IMR-90 (cell line): ENCODE measurements at regions not wholly inside any gene's neighbourhood (a gene's known extent, or its start where the extent isn't known, plus 50 kb on each side); places are given as distances from the start of the nearest gene placed in this dataset.
"Not testable (repeated sequence)": the region's sequence is repeated elsewhere in the genome, so short reads cannot be mapped to it uniquely, and the experiment has no call there.

ENCODE experiments used
- ATAC-seq: fragments of 200-7000 bp; cut with Tn5 transposase; 2 replicates; pipeline ENCODE4 v1.9.1; 2020; ENCODE audit warnings: low read depth, mild to moderate bottlenecking, moderate library complexity
- BruUV-seq: library from RNA; stranded (reverse); fragments of 400-500 nt; replicated peaks from 2 replicates; lab custom pipeline; 2021; lab: Mats Ljungman, UMichigan
- CTCF ChIA-PET: fragments of 300-600 bp; formaldehyde crosslinking; extraction: SDS; loops from one replicate; lab custom pipeline; 2021; ENCODE audit warnings: antibody characterized with exemption; lab: Yijun Ruan, JAX
- POLR2A ChIA-PET: fragments of 300-600 bp; sonication (Branson Sonifier 250); formaldehyde crosslinking; loops from one replicate; lab custom pipeline; 2022; ENCODE audit warnings: antibody characterized with exemption; ENCODE audit not compliant: unreplicated experiment; lab: Charles Lee
- DNase-seq: peaks from one replicate; pipeline ENCODE4 v3.0.0; 2013
- H2AFZ ChIP-seq: replicated peaks from 2 replicates; pipeline ENCODE3; 2013; ENCODE audit warnings: low read length, mild to moderate bottlenecking; ENCODE audit not compliant: poor library complexity
- H2AK5ac ChIP-seq: 2 replicates; pipeline ENCODE4 v1.6.1; 2013; ENCODE audit warnings: low read depth, low read length, inconsistent platforms
- H2AK9ac ChIP-seq: replicated peaks from 2 replicates; pipeline ENCODE3; 2013; ENCODE audit warnings: mild to moderate bottlenecking, low read depth, low read length, moderate library complexity; ENCODE audit not compliant: poor library complexity
- H2BK120ac ChIP-seq: 2 replicates; pipeline ENCODE4 v1.6.1; 2013; ENCODE audit warnings: low read depth, low read length, inconsistent platforms
- H2BK15ac ChIP-seq: 3 replicates; pipeline ENCODE4 v1.6.1; 2013; ENCODE audit warnings: low read depth, low read length, inconsistent platforms
- H2BK20ac ChIP-seq: 2 replicates; pipeline ENCODE4 v1.6.1; 2013; ENCODE audit warnings: low read depth, mild to moderate bottlenecking, inconsistent platforms, low read length, moderate library complexity
- H2BK5ac ChIP-seq: 2 replicates; pipeline ENCODE4 v1.6.1; 2013; ENCODE audit warnings: mild to moderate bottlenecking, low read depth, low read length, inconsistent platforms; ENCODE audit not compliant: poor library complexity, severe bottlenecking
- H3K14ac ChIP-seq: replicated peaks from 2 replicates; pipeline ENCODE4 v1.6.1; 2013; ENCODE audit warnings: low read depth, low read length, inconsistent platforms
- H3K18ac ChIP-seq: 2 replicates; pipeline ENCODE4 v1.6.1; 2013; ENCODE audit warnings: low read depth, low read length, control low read depth
- H3K23ac ChIP-seq: 2 replicates; pipeline ENCODE4 v1.6.1; 2013; ENCODE audit warnings: low read depth, low read length, inconsistent platforms
- H3K27ac ChIP-seq: 2 replicates; pipeline ENCODE4 v1.5.1; 2013; ENCODE audit warnings: mild to moderate bottlenecking, control low read depth, low read length; ENCODE audit not compliant: insufficient read depth
- H3K27me3 ChIP-seq: 2 replicates; pipeline ENCODE4 v1.6.1; 2013; ENCODE audit warnings: low read length; ENCODE audit not compliant: control insufficient read depth, insufficient read depth
- H3K36me3 ChIP-seq: 2 replicates; pipeline ENCODE4 v1.6.1; 2013; ENCODE audit warnings: low read length, mixed read lengths; ENCODE audit not compliant: control insufficient read depth, insufficient read depth
- H3K4ac ChIP-seq: 2 replicates; pipeline ENCODE4 v1.6.1; 2013; ENCODE audit warnings: low read depth, low read length, inconsistent platforms
- H3K4me1 ChIP-seq: 2 replicates; pipeline ENCODE4 v1.6.1; 2013; ENCODE audit warnings: low read length, mixed read lengths; ENCODE audit not compliant: control insufficient read depth, insufficient read depth
- H3K4me2 ChIP-seq: 2 replicates; pipeline ENCODE4 v1.6.1; 2013; ENCODE audit warnings: low read depth, mild to moderate bottlenecking, control low read depth, low read length, moderate library complexity
- H3K4me3 ChIP-seq: 2 replicates; pipeline ENCODE4 v1.5.1; 2013; ENCODE audit warnings: low read depth, mild to moderate bottlenecking, control low read depth, low read length, moderate library complexity; ENCODE audit not compliant: insufficient read depth
- H3K56ac ChIP-seq: 2 replicates; pipeline ENCODE4 v1.6.1; 2013; ENCODE audit warnings: low read length, inconsistent platforms; ENCODE audit not compliant: insufficient read depth; ENCODE audit errors: extremely low read depth
- H3K79me1 ChIP-seq, 2 experiments: 2 replicates each; pipeline ENCODE4 v1.6.1; 2013; ENCODE audit warnings: low read length in 2 of 2, inconsistent platforms in 1 of 2, low read depth in 1 of 2
- H3K9ac ChIP-seq: 2 replicates; pipeline ENCODE4 v1.6.1; 2013; ENCODE audit warnings: low read depth, low read length, control low read depth
- H3K9me1 ChIP-seq: 2 replicates; pipeline ENCODE4 v1.6.1; 2013; ENCODE audit warnings: low read length, inconsistent platforms; ENCODE audit not compliant: insufficient read depth
- H3K9me3 ChIP-seq: 2 replicates; pipeline ENCODE4 v1.6.1; 2013; ENCODE audit warnings: low read length; ENCODE audit not compliant: control insufficient read depth, insufficient read depth
- H4K20me1 ChIP-seq: 2 replicates; pipeline ENCODE4 v1.6.1; 2013; ENCODE audit warnings: low read length, inconsistent platforms; ENCODE audit not compliant: insufficient read depth
- H4K5ac ChIP-seq: 2 replicates; pipeline ENCODE4 v1.6.1; 2013; ENCODE audit warnings: mild to moderate bottlenecking, low read depth, low read length, control low read depth
- H4K8ac ChIP-seq, 2 experiments: 2 replicates each; pipeline ENCODE4 v1.6.1; 2013; ENCODE audit warnings: low read depth in 2 of 2, low read length in 2 of 2, control low read depth in 1 of 2, inconsistent platforms in 1 of 2
- H4K91ac ChIP-seq: 2 replicates; pipeline ENCODE4 v1.6.1; 2013; ENCODE audit warnings: low read depth, low read length, inconsistent platforms; ENCODE audit not compliant: insufficient read depth
- WGBS, 2 experiments: methylation state at CpG; one replicate each; pipeline versions ENCODE4 v1.1.5 to v1.1.7; 2013; ENCODE audit warnings: missing lambda C conversion rate in 2 of 2; ENCODE audit not compliant: insufficient read length in 1 of 2; ENCODE audit errors: extremely low coverage in 2 of 2; 5-methylcytosine and 5-hydroxymethylcytosine counted together
- dilution Hi-C: fragments of 300-500 bp; cut with HindIII; formaldehyde crosslinking; loops from one replicate; pipeline ENCODE4 v1.14.3; 2018; ENCODE audit warnings: low sequenced_read_pairs; ENCODE audit not compliant: unreplicated experiment
- in situ Hi-C: fragments of 300-500 bp; cut with MboI; formaldehyde crosslinking; loops from 3 replicates; pipeline ENCODE4 v1.14.3; 2019; ENCODE audit warnings: low sequenced_read_pairs, inconsistent platforms, mixed read lengths
- intact Hi-C: fragments of 100-400 bp; cut with micrococcal nuclease; formaldehyde crosslinking; loops from 2 replicates; pipeline ENCODE4 v1.10.0; 2022

- H3K9me3 ChIP-seq, H3K9me1 ChIP-seq, H2BK5ac ChIP-seq, DNase-seq, dilution Hi-C loops, H2BK20ac ChIP-seq, H4K5ac ChIP-seq, POLR2A ChIA-PET, H4K8ac ChIP-seq, H3K23ac ChIP-seq, ATAC-seq, H3K18ac ChIP-seq, H2BK15ac ChIP-seq, H3K4me3 ChIP-seq, BruUV-seq, H3K36me3 ChIP-seq, CTCF ChIA-PET, H3K4ac ChIP-seq, H4K91ac ChIP-seq, H3K9ac ChIP-seq, H3K79me1 ChIP-seq, H3K4me2 ChIP-seq, H2AK9ac ChIP-seq, in situ Hi-C loops, H3K56ac ChIP-seq, H3K14ac ChIP-seq, H2BK120ac ChIP-seq, H2AFZ ChIP-seq, H3K27ac ChIP-seq, H3K4me1 ChIP-seq, H2AK5ac ChIP-seq, intact Hi-C loops, H4K20me1 ChIP-seq: not testable (repeated sequence)
- peaks cover 16% of the 10 kb centered on the region for H3K27me3 ChIP-seq
- WGBS, 2 experiments = 2% methylated on average over 7 of the region's 21 CpGs; no CpG with 5 or more reads in 1 of the 2 experiments
Measured at GRCh38 chr9:97222393-97222792, 85.1 kb upstream of the CCDC180 start.

GRCh38 chr9:97221478-97222355 lies 85.7 kb upstream of the CCDC180 start:
- Histone ChIP-seq H2AFZ (peak overlapping the region; percentile 51), H3K27me3 (peaks cover 16% of the 10 kb centered on the region), H3K4me2 (peak overlapping the region; percentile 44; the same call in 1 of the 2 replicates)
- H4K20me1 ChIP-seq, H3K14ac ChIP-seq, H3K9ac ChIP-seq, H2BK5ac ChIP-seq, H2BK20ac ChIP-seq, H3K36me3 ChIP-seq, H3K4me1 ChIP-seq, H4K8ac ChIP-seq, in situ Hi-C loops, H3K23ac ChIP-seq, POLR2A ChIA-PET, H3K18ac ChIP-seq, BruUV-seq, H2BK120ac ChIP-seq, H3K79me1 ChIP-seq, H2AK9ac ChIP-seq, H3K56ac ChIP-seq, H2BK15ac ChIP-seq, H3K4me3 ChIP-seq, H3K4ac ChIP-seq, dilution Hi-C loops, H3K9me1 ChIP-seq, H3K9me3 ChIP-seq, H3K27ac ChIP-seq, H4K91ac ChIP-seq, intact Hi-C loops, H2AK5ac ChIP-seq, H4K5ac ChIP-seq: not testable (repeated sequence)
- ATAC-seq (peak; percentile 99), DNase-seq (peak; percentile 52)
- 10% methylated on average over 4 of the region's 78 CpGs; no CpG with 5 or more reads in 1 of the 2 experiments for WGBS, 2 experiments
- CTCF ChIA-PET = interaction anchor here (1.0 kb wide), 1 partner anchor 368 kb away, joined by 3 read pairs; the partner anchor contains the start of gene ZNF782
